Transverse colon (tissue), 4 donors: ENCODE measurements at regions not wholly inside any gene's neighbourhood (a gene's known extent, or its start where the extent isn't known, plus 50 kb on each side); places are given as distances from the start of the nearest gene placed in this dataset.
"Not testable (repeated sequence)": the region's sequence is repeated elsewhere in the genome, so short reads cannot be mapped to it uniquely, and the experiment has no call there.

ENCODE experiments used
- DNase-seq: peaks from one replicate; pipeline ENCODE4 v3.0.0-alpha.2; 2019
- H3K27ac ChIP-seq, 4 donors: fragments of 200-600 bp; sonication (generic); 2 replicates each; pipeline ENCODE4 v1.5.1; 2016 to 2018; ENCODE audit warnings: inconsistent platforms in 4 of 4
- H3K27me3 ChIP-seq: fragments of 200-600 bp; sonication (generic); 2 replicates; pipeline ENCODE4 v1.5.1; 2017; ENCODE audit warnings: inconsistent platforms
- H3K36me3 ChIP-seq, 4 donors: fragments of 200-600 bp; sonication (generic); 2 replicates each; pipeline ENCODE4 v1.5.1; 2017 to 2019; ENCODE audit warnings: inconsistent platforms in 4 of 4
- H3K4me1 ChIP-seq, 4 donors: fragments of 200-600 bp; sonication (generic); 2 replicates each; pipeline ENCODE4 v1.5.1; 2017 to 2020; ENCODE audit warnings: inconsistent platforms in 4 of 4
- H3K4me3 ChIP-seq, 4 donors: fragments of 200-600 bp; sonication (generic); 1 replicate in 1 of 4; 2 replicates in 3 of 4; pipeline versions ENCODE4 v1.5.1 to v1.6.1; 2017 to 2019; ENCODE audit warnings: inconsistent platforms in 4 of 4
- H3K9me3 ChIP-seq, 2 donors: fragments of 200-600 bp; sonication (generic); 2 replicates each; pipeline ENCODE4 v1.5.1; 2017 to 2019; ENCODE audit warnings: inconsistent platforms in 2 of 2
- EP300 ChIP-seq: sonication (generic); formaldehyde crosslinking; IDR thresholded peaks from one replicate; pipeline ENCODE4 v1.6.1; 2017; ENCODE audit warnings: antibody characterized with exemption, low read depth
- POLR2A ChIP-seq: fragments of 450-650 bp; IDR thresholded peaks from one replicate; pipeline ENCODE4 v1.6.1; 2016; ENCODE audit warnings: antibody characterized with exemption, mild to moderate bottlenecking, moderate library complexity
- POLR2AphosphoS5 ChIP-seq, 3 donors: sonication (generic); formaldehyde crosslinking; IDR thresholded peaks; one replicate each; pipeline ENCODE4 v1.6.1; 2016; ENCODE audit warnings: antibody characterized with exemption in 3 of 3
- WGBS, 2 donors: methylation state at CpG; one replicate each; pipeline ENCODE4 v1.1.5; 2018; ENCODE audit warnings: low coverage in 1 of 2; 5-methylcytosine and 5-hydroxymethylcytosine counted together
- in situ Hi-C, 4 donors: fragments of 200-750 bp; cut with MboI; loops; one replicate each; pipeline versions ENCODE4 v1.15.0 to v1.15.1; 2017; ENCODE audit warnings: low sequenced_read_pairs in 3 of 4, low pct_ligation_motif_present in 1 of 4, low pct_unique_long_range_greater_than_20kb in 1 of 4
- intact Hi-C: fragments of 100-400 bp; cut with DNase I; formaldehyde crosslinking; loops from one replicate; pipeline ENCODE4 v1.15.1; 2023; ENCODE audit warnings: low total_unique reads
- TF ChIP-seq, protein P1 (sequence below), 5 experiments: fragments of 200-600 bp in 3 of 5; fragments of 450-650 bp in 2 of 5; sonication (generic) in 3 of 5; IDR thresholded peaks; 1 replicate in 2 of 5; 2 replicates in 3 of 5; pipeline ENCODE4 v1.5.1; 2016 to 2017; ENCODE audit warnings: antibody characterized with exemption in 5 of 5, inconsistent platforms in 3 of 5, mild to moderate bottlenecking in 2 of 5, moderate library complexity in 1 of 5

DNA sequence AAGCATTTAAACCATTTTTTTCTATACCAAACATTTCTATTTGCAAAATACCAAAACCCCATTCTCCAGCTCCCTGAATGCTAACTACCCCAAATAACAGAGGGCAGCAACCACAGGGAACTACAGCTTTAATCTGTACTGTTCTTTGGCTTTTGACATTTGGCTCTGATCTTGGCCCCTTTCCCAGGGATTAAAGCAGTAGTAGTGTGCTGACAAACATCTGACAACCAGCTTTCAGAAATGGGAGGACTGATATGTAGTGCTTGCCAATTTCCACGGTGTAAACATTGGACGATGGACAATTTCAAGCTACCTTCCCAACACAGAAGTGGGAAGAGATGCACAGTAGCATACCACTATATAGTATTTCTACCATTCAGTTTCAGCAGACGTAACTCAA is 88.4 kb upstream of the TEAD1 start:
- no peak for DNase-seq
- Histone ChIP-seq H3K27ac (no peak overlapping the region), H3K27me3 (no peaks in the 10 kb centered on the region), H3K36me3 (no peaks in the 10 kb centered on the region), H3K4me1 (peaks cover 0 to 6% (median 0%) of the 10 kb centered on the region in 4 donors), H3K4me3 (no peak overlapping the region), H3K9me3 (no peaks in the 10 kb centered on the region)
- TF ChIP-seq EP300, result no peak
- TF ChIP-seq, protein P1, sequence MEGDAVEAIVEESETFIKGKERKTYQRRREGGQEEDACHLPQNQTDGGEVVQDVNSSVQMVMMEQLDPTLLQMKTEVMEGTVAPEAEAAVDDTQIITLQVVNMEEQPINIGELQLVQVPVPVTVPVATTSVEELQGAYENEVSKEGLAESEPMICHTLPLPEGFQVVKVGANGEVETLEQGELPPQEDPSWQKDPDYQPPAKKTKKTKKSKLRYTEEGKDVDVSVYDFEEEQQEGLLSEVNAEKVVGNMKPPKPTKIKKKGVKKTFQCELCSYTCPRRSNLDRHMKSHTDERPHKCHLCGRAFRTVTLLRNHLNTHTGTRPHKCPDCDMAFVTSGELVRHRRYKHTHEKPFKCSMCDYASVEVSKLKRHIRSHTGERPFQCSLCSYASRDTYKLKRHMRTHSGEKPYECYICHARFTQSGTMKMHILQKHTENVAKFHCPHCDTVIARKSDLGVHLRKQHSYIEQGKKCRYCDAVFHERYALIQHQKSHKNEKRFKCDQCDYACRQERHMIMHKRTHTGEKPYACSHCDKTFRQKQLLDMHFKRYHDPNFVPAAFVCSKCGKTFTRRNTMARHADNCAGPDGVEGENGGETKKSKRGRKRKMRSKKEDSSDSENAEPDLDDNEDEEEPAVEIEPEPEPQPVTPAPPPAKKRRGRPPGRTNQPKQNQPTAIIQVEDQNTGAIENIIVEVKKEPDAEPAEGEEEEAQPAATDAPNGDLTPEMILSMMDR (IDR thresholded peaks at IDR 0.05), result no peak
- no peak for TF ChIP-seq POLR2AphosphoS5 (IDR thresholded peaks at IDR 0.05)
- no peak for TF ChIP-seq POLR2A
- 45 to 64% methylated on average over 1 to 3 of the region's 3 CpGs for WGBS, 2 donors
- intact Hi-C loops (no loop called here), in situ Hi-C loops (no loop called here)

DNA sequence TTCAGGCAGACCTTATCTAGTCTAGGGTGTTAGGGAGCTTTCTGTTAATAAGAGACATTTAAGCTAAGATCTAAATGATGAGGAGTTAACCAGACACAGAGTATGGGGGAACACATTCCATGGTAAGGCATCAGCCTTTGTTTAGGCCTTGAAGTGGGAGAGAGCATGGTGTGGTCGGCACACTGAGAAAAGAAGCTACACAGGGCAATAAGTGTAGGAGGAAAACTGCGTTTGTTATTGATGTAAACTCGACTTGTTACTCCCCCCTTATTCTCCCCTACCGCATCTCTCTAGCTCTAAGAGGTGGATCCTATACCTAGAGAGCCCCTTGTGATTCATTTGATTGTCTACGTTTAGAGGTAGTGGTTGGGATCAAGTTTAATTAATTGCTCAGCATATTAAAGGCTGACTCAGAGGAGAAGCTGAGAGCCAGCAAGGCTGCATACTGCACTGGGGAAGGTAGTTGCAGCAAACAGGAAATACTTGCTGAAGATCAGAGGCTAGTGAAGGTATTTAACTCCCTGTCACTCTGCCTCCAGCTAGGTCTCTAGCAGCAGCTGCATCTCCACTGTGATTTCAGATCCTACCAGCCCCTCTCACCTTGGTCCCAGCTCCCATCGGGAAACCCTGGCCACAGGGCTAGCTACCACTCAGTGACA is 86.8 kb upstream of the TEAD1 start:
- WGBS, 2 donors, result 73 to 79% methylated on average over 5 to 6 of the region's 6 CpGs
- H3K36me3 ChIP-seq, result no peaks in the 10 kb centered on the region
- H3K9me3 ChIP-seq, result no peaks in the 10 kb centered on the region
- H3K27me3 ChIP-seq, result no peaks in the 10 kb centered on the region
- peaks cover 0 to 6% (median 0%) of the 10 kb centered on the region in 4 donors for H3K4me1 ChIP-seq
- in situ Hi-C loops, result no loop called here
- intact Hi-C loops, result no loop called here
- H3K4me3 ChIP-seq, result no peak overlapping the region
- TF ChIP-seq, protein P1 (IDR thresholded peaks at IDR 0.05), result no peak
- TF ChIP-seq EP300 (no peak), POLR2AphosphoS5 (IDR thresholded peaks at IDR 0.05) (no peak), POLR2A (no peak)
- H3K27ac ChIP-seq, result no peak overlapping the region
- DNase-seq, result no peak

GRCh38 chr11:12591706-12592105 is 82.5 kb upstream of the TEAD1 start:
- no peak for TF ChIP-seq EP300
- TF ChIP-seq POLR2A, result no peak
- TF ChIP-seq, protein P1 (IDR thresholded peaks at IDR 0.05), result no peak
- no peak for TF ChIP-seq POLR2AphosphoS5 (IDR thresholded peaks at IDR 0.05)
- no peak overlapping the region for H3K4me3 ChIP-seq

GRCh38 chr11:12592283-12592682 is 81.9 kb upstream of the TEAD1 start:
- H3K4me1 ChIP-seq, result no peaks in the 10 kb centered on the region
- no peaks in the 10 kb centered on the region for H3K36me3 ChIP-seq
- intact Hi-C loops, result no loop called here
- no peaks in the 10 kb centered on the region for H3K9me3 ChIP-seq
- WGBS, 2 donors, result 89 to 97% methylated on average over 3 of the region's 3 CpGs
- in situ Hi-C loops, result no loop called here
- no peak for TF ChIP-seq POLR2A
- TF ChIP-seq, protein P1 (IDR thresholded peaks at IDR 0.05), result no peak
- TF ChIP-seq POLR2AphosphoS5 (IDR thresholded peaks at IDR 0.05), result no peak
- no peak for TF ChIP-seq EP300
- H3K27me3 ChIP-seq, result no peaks in the 10 kb centered on the region
- H3K27ac ChIP-seq, result no peak overlapping the region
- DNase-seq, result no peak
- H3K4me3 ChIP-seq, result no peak overlapping the region

More at GRCh38 chr11:12591706-12592105, 82.5 kb upstream of the TEAD1 start:
- intact Hi-C loops, result no loop called here
- no peaks in the 10 kb centered on the region for H3K27me3 ChIP-seq
- no peaks in the 10 kb centered on the region for H3K36me3 ChIP-seq
- no peak overlapping the region for H3K27ac ChIP-seq
- WGBS, 2 donors, result 86 to 96% methylated on average over 4 of the region's 4 CpGs
- no peaks in the 10 kb centered on the region for H3K4me1 ChIP-seq
- no peak for DNase-seq
- in situ Hi-C loops, result no loop called here
- H3K9me3 ChIP-seq, result no peaks in the 10 kb centered on the region

DNA sequence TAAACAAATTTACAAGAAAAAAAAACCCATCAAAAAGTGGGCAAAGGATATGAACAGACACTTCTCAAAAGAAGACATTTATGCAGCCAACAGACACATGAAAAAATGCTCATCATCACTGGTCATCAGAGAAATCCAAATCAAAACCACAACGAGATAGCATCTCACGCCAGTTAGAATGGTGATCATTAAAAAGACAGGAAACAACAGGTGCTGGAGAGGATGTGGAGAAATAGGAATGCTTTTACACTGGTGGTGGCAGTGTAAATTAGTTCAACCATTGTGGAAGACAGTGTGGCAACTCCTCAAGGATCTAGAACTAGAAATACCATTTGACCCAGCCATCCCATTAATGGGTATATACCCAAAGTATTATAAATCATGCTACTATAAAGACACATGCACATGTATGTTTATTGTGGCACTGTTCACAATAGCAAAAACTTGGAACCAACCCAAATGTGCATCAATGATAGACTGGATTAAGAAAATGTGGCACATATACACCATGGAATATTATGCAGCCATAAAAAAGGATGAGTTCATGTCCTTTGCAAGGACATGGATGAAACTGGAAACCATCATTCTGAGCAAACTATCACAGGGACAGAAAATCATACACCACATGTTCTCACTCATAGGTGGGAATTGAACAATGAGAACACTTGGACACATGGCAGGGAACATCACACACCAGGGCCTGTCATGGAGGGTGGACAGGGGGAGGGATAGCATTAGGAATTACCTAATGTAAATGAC is 79.0 kb upstream of the TEAD1 start:
- DNase-seq, H3K36me3 ChIP-seq, in situ Hi-C loops, H3K27ac ChIP-seq, H3K9me3 ChIP-seq, H3K27me3 ChIP-seq, H3K4me3 ChIP-seq, intact Hi-C loops, H3K4me1 ChIP-seq: not testable (repeated sequence)
- WGBS, 2 donors, result 88 to 93% methylated on average over 2 of the region's 2 CpGs
